ENCODE measurements at regions not wholly inside any gene's neighbourhood (a gene's known extent, or its start where the extent isn't known, plus 50 kb on each side); places are given as distances from the start of the nearest gene placed in this dataset.

DNA sequence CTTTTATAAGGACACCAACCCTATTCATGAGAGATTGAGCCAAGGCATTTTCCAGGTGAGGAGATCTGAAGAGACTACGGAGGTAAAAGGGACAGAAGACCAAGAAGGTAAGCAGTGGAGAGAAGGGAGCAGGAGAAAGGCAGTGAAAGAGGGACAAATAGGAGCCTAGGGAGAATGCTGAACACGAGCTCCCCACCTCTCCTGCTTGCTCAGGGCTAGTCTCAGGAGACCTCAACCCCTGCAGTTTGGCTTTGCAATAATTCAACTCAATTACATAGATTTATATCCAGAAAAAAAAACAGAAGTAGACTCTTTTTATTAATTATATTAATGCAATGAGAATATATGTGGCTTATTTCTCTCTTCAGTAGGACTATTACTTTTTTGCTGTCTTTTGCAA lies 91.0 kb upstream of the DDX18 start:
- TF ChIP-seq, protein P1, sequence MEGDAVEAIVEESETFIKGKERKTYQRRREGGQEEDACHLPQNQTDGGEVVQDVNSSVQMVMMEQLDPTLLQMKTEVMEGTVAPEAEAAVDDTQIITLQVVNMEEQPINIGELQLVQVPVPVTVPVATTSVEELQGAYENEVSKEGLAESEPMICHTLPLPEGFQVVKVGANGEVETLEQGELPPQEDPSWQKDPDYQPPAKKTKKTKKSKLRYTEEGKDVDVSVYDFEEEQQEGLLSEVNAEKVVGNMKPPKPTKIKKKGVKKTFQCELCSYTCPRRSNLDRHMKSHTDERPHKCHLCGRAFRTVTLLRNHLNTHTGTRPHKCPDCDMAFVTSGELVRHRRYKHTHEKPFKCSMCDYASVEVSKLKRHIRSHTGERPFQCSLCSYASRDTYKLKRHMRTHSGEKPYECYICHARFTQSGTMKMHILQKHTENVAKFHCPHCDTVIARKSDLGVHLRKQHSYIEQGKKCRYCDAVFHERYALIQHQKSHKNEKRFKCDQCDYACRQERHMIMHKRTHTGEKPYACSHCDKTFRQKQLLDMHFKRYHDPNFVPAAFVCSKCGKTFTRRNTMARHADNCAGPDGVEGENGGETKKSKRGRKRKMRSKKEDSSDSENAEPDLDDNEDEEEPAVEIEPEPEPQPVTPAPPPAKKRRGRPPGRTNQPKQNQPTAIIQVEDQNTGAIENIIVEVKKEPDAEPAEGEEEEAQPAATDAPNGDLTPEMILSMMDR (IDR thresholded peaks at IDR 0.05) = no peak
- TF ChIP-seq POLR2A (IDR thresholded peaks at IDR 0.05) = no peak
- TF ChIP-seq POLR2AphosphoS5 (IDR thresholded peaks at IDR 0.05) = no peak

All from suprapubic skin (tissue), 4 donors.